HG03457 (cell line): ENCODE measurements at regions not wholly inside any gene's neighbourhood (a gene's known extent, or its start where the extent isn't known, plus 50 kb on each side); places are given as distances from the start of the nearest gene placed in this dataset.
"Not testable (repeated sequence)": the region's sequence is repeated elsewhere in the genome, so short reads cannot be mapped to it uniquely, and the experiment has no call there.

Experiments
- ATAC-seq: cut with Tn5 transposase; IDR thresholded peaks from one replicate; pipeline ENCODE4 v1.9.1; 2021; ENCODE audit warnings: moderate number of reproducible peaks; ENCODE audit not compliant: unreplicated experiment

DNA sequence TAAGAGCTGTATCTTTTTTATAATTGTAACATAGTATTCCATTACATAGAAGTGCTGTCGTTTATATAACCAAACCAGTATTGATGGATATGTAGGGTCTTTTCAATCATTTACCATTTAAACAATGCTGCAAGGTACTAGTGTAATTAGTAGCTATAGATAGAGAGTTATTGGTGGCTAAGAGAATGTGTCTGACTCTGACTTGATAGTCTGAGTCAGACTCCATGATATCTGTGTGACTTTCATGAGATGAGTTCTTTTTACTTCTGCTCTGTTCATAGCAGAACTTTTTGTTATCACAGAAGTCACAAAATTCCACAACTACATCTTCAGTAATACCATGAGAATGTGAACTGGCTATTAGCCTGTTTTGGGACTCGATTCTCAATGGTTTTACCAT is 150.6 kb downstream of the FHIP1A start:
- no peak for ATAC-seq

DNA sequence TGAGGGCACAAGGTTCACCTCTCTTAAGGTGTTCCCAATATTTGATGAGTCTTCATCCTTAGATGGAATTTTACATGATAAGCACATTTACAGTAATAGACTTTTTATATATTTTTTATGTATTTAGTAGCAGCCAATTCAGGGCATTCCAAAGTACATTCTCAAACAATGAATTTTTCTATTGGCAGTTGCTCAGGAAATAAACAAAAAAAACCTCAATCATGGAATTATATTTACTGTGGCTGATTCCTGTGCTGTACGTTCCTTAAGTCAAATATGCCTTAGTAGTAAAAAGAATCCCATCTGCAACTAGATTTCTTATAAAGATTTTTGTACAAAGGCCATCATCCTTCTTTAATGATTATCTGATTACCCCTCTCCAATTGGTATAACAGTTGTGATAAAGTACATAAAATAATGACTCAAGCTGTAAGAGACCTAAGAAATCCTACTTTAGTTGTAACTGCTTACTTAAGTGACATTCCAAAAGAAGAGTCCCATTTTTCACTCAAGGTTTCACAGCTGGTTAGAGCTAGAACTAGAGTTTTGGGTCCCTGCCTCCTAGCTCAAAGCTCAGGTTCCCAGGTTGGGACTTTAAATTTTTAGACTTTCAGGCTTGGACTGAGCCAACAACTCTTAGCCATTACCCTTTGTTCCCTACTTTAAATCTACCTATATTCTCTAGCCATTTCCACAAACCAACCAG is 152.7 kb downstream of the FHIP1A start:
- ATAC-seq = no peak

DNA sequence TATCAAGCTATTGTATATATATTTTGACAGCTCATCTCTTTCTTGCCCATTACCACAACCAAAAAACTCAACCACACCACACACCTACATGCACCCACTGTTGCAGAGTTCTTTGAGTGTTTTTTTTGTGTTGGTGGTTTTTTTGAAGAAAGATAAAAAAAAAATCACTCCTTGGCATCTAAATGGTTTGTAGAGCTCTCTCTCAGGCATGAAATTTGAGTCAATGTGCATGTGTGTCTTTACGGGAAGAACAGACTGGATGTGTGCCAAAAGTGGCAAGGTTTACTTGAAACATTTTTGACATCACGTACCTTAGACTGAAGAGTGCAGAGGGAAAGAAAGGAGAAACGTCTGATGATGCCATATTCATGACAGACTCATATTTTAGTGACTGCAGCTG is 154.2 kb downstream of the FHIP1A start:
- ATAC-seq = no peak

DNA sequence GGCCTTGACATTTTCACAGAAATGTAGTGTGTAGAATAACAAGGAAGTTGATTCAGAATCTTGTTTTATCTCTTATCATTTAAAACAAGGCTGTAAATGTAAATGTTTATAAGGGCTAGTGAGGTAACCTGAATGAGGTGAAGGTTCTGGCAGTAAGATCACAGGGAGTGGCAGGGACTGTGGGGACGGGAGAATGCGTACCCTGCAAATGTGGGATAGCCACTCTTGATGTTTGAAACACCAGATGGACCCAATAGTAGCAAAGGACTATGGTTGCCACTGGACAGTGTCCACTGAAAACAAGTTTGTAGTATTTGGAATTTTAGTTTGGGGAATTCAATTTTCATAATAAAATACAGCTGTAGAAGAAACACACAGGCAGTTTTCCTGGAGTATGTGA is 155.3 kb downstream of the FHIP1A start:
- no peak for ATAC-seq

DNA sequence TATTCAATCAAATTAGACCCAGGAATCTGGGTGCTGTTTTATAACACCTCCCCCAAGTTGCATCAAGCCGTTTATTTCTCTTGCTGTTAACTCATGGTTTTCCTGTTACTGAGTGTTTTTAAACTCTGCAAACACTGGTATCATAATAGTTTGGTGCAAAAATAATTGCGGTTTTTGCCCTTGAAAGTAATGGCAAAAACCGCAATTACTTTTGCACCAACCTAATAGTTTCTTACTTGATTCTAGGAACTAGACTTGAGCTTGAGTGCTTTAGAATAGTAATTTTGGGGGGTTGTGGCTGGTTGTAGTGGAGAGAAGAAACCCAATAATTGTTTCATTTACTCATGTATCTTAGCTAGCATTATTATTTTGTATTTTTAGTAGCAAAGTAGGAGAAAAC is 156.6 kb downstream of the FHIP1A start:
- ATAC-seq = no peak

DNA sequence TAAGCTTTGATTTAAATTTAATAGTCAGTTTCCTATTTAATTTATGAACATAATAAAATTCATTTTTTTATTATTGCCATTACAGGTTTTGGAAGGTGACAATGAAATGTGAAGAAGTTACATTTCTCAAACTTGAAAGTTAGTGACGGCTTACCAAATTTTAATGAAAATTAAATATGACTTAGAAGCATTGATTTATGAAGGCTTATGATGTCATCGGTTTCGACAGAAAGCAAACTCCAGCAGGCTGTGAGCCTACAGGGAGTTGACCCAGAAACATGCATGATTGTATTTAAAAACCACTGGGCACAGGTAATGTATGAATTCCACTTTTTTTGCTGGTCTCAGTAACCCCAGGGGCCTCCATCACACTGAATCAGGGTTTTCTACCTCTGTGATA is 157.1 kb downstream of the FHIP1A start:
- no peak for ATAC-seq

DNA sequence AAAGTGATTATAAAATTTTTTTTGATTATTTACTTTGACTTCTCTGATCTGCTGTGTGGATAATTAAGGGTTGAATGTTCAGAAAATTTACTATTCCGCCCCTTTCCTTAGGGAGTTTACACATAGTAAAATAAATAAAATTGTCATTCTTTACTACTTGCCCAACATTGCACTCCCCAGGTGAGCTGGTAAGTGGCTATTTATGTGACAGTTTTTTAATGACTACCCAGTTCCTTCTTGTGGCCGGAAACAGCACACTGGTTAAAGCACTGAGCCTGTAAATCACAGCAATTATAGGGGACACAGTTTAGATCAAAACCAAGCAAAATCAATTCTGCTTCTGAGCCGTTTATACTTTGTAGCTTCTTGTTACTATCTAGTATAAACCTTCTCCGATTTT is 158.1 kb downstream of the FHIP1A start:
- ATAC-seq = peak; percentile 82

DNA sequence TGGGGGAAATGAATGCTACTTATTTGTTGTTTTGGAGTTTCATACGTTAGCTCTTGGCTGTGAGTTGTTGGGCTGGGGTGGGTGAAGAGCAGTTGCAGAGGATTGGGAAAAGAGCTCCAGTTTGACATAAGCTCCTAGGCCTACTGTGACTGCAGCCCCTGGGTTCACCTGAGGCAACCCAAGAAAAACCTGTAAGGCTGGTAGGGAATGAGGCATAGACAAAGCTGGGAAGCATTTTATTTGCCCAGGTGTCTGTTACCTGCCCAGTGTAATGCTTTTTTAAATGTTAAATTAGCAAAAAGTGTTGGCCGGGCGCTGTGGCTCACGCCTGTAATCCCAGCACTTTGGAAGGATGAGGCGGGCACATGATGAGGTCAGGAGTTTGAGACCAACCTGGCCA is 160.0 kb downstream of the FHIP1A start:
- no peak for ATAC-seq

DNA sequence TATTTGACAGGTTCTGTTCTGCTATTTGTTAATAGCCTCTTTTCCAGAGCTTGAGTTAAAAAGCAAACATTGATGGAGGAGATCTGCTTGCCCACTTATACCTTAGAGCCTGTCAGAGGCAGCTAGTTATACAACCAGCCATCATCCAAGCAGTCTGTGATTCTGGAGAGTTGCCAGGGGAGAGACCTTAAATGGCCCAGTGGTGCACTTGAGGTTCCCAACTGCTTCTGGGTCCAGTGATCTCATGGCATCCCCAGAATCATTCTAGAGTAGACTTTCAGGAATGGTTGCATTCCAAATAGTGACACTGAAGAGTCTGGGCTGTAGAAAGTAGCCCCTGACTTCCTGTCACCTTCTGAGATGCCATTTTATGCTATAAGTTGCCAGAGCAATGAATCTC is 160.7 kb downstream of the FHIP1A start:
- ATAC-seq = no peak

DNA sequence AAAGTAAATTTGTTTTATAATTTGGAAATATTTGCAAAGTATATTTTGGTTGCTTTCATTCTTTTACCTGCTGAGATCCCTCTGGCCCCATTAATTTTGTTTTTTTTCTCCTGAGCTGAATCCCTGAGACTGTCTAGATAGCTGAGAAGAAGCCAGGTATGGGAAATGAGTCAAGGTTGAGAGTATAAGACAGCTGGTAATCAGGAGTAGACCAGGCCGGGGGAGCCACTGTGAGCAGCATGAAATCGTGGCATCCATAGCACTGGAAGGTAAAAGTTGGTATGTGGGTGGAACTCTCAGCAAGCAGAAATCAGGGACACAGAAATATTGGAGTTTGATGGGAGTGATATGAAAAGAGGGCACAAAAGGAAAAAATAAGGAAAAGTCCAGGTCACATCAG is 164.5 kb downstream of the FHIP1A start:
- ATAC-seq = no peak

DNA sequence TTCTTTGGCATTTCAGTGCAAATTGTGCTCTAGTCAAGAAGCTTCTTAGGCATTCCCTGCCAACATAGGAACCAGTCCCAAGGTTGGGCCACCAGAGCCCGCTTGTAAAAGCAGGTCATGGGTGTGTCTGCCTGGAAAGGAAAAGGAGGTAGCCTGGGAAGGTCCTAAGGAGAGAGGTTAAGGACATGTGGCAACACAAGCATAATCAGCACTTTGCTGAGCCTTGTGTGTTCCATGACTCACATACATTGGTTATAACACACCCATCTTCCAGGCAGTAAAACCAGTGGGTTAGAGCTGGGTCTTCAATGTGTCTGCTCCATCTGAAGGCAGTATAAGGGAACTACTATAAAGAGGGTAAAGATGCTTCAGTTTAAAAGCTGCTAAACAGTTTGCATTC is 165.0 kb downstream of the FHIP1A start:
- no peak for ATAC-seq

DNA sequence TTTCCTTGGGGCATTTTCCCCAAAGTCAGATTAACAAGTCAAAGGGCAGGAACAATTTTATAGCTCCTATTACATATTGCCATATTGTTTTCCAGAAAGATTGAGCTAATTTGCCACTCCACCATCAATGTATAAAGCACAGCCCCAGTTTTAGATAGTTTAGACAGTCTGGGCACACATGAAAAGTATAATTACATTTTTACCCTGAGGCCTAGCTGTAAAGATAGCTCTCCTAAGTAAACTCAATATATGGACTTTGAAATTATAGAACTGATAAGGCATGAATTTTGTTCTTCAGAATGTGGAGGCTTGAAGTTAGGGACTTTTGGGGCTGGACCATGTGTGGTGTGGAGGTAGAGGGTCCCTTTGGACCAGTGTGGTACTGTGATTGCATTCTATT is 166.0 kb downstream of the FHIP1A start:
- ATAC-seq = no peak

DNA sequence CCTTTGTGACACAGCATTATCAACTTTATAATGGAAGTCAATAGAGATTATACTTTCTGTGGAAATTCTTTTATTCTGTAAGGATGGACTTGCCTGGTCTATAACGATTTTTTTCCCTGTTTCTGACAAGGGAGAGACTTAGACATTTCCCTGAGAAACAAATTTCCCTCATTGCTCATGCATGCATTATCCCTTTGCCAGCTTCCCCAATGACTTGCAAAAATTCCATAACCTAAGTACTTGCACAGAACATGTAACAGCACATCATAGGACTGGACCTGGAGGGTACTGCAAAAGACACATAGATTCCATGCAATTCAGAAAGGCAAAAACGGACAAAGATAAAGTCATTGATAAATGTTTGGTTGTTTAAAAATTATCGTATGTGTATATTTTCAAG is 166.7 kb downstream of the FHIP1A start:
- ATAC-seq = no peak

DNA sequence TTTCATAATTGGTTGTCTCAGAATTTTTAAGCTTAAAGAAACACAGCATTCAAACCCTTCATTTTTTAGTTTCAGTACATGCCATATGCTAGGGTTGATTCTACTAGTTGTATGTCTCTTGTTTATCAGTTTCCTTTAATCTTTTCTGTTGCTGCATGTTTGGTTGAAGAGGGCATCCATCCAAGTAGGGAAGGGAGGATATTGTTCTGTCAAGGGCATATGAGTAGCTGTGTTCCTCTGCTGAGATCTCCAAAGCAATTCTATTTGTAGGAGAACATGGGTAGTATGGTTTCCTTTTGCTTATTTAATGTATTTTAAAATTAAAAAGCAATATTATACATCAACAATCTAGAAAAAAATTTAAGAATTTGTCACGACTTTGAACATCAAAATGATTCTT is 167.7 kb downstream of the FHIP1A start:
- no peak for ATAC-seq

DNA sequence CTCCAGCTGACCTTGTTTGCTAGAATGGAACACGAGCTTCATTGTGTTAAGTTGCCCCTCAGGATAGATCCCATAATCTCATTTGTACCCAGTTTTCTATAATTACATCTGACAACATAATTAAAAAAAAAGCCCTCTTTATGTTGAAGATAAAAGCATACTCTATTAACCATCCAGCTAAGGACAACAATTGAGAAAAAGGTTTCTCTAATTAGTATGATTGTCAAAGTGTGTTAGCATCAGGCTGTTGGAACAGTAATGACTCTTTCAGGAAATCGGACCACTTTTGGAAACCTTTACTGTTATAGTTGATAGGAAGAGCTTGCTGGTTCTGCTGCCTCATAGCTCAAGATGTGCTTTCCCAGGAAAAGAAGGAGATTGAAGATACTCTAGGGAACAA is 172.6 kb downstream of the FHIP1A start:
- no peak for ATAC-seq

DNA sequence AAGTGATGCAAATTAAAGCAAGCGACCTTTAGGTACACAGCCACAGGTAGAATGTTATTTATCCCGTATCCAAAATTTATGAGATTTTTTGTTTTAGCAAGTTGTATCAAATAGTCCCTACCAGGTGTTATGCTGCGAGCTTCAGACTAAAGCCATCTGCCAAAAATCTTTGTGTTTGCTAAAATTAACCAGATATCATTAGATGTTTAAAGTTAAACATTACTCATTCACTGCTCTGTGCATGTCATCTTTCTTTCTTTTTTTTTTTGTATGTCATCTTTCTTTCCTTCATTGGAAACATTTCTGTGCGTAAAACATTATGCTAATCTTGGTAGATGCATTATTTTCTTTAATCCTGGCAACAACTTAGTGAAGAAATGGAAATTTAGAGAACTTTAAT is 173.1 kb downstream of the FHIP1A start:
- ATAC-seq = no peak

DNA sequence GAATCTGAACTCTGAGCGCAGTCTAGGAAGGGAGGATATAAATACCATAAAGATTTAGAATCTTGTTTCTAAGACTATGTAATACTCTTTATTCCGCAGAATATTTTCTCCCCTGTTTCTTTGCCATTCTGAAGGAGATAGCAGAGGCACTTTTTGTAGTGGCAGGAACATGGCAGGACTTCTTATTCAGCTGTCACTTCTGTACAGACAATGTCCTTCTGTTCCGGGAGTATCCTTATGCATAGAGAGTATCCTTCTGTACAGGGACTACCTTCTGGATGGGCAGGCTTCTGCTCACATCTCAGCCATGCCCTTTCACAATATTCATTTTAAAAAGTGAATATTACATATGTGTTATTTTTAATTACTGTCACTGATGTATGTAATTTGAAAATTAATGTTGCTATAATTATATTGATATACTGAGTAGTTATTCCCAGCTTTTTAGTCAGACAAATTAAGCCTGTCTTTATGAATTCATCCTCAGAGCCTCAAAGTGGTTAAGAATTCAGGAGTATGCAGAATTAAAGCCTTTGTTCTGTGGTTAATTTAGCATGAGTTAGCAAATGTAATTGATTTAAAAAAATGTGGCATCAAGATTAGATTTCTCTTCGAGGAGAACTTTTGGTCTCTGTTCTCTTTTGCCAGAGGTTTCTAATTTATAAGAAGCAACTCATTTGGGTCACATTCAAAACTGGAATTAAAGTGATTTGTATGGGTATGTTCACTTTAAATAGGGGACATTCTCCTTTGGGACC is 174.4 kb downstream of the FHIP1A start:
- ATAC-seq = no peak

DNA sequence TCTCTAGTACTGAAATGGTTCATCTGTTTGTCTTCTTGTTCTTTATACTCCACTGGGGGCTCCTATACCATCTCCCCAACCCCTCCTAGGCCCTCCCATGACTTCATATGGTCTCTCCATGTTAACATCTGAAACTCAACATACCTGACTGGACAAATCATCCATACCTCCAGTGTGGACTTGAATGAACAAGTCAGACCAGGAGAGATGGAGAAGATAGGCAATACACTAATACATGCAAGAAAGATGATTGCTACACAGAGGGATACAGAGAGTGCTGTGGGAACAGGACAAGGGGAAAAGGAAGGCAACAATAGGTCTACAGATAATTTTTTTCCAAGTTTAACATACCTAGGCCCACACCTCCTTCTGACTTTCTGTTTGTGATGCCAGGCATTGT is 175.1 kb downstream of the FHIP1A start:
- no peak for ATAC-seq

DNA sequence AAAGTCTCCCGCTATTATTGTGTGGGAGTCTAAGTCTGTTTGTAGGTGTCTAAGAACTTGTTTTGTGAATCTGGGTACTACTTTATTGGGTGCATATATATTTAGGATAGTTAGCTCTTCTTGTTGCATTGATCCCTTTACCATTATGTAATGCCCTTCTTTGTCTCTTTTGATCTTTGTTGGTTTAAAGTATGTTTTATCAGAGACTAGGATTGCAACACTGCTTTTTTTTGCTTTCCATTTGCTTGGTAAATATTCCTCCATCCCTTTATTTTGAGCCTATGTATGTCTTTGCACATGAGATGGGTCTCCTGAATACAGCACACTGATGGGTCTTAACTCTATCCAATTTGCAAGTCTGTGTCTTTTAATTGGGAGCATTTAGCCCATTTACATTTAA is 165.2 kb downstream of the GATB start:
- not testable (repeated sequence) for ATAC-seq

DNA sequence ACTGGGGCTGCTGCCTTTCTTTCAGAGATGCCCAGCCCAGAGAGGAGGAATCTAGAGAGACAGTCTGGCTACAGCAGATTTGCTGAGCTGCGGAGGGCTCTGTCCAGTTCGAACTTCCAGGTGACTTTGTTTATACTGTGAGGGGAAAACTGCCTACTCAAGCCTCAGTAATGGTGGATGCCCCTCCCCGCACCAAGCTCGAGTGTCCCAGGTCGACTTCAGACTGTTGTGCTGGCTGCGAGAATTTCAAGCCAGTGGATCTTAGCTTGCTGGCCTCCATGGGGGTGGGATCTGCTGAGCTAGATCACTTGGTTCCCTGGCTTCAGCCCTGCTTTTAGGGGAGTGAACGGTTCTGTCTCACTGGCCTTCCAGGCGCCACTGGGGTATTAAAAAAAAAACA is 163.1 kb downstream of the GATB start:
- ATAC-seq = not testable (repeated sequence)

DNA sequence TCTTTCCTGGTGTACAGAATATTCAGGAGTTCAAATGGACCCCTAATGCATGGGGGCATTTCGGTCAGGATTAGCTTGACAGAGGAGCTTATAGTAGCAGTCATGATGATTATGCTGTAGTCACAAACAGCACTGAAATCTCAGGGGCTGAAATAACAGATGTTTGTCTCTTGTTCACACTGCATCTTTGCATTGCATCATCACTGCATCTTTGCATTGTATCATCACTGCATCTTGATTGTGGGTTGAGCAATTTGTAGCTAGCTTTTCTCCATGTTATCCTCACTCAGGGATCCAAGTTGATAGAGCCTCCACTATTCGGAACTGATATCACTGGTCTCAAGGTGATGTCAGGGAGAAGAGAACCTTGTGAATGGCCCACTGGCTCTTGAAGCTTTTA is 160.9 kb downstream of the GATB start:
- no peak for ATAC-seq

DNA sequence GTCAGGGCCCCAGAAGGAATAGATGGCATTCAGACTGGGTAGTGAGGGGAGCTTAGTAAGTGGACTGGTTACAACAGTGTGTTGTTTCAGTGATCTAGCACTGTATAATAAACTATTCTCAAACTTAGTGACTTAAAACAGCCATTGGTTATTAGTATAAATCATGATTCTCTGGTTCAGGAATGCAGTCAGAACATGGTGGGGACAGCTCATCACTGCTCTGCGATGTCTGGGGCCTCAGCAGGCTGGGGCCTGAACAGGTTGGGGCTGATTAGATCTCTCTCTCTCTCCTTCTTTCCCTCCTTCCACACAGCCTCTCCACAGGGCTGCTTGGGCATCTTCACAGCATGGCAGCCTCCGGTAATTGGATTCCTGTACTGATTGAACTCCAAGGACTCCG is 160.4 kb downstream of the GATB start:
- no peak for ATAC-seq

DNA sequence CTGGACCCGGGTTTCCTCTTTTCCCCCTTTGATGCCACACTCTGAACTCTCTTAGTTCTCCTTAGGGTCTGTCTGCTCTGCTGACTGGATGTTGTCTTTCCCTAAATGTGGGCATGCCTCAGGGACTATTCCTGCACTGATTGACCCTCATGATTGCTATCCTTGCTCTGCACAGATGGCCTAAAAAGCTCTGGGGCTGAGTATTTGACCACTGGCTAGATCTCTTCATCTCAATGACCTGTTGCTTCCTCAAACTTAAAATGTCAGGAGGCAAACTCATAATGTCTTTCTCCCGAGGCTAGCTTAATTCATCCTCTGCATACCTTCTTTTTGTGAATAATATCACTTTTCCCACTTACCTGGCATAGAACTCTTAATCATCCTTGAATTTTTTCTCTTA is 157.4 kb downstream of the GATB start:
- no peak for ATAC-seq
